Kidney (tissue), 13 donors: ENCODE measurements at regions not wholly inside any gene's neighbourhood (a gene's known extent, or its start where the extent isn't known, plus 50 kb on each side); places are given as distances from the start of the nearest gene placed in this dataset.

Source experiments
- DNase-seq, 5 donors: peaks; one replicate each; pipeline ENCODE4 v3.0.0-alpha.2; 2013 to 2020
- FAIRE-seq: peaks from 2 replicates; lab custom pipeline; 2012; peaks lifted over from hg19 to GRCh38; lab: Jason Lieb, UNC
- H3K27ac ChIP-seq, 2 donors: one replicate each; pipeline ENCODE4 v1.7.0; 2013; ENCODE audit warnings: low read depth in 2 of 2, low read length in 2 of 2, inconsistent platforms in 1 of 2
- H3K27me3 ChIP-seq: one replicate; pipeline ENCODE4 v1.7.1; 2013; ENCODE audit warnings: low read length, inconsistent platforms; ENCODE audit not compliant: control insufficient read depth, insufficient read depth
- H3K36me3 ChIP-seq, 3 donors: one replicate each; pipeline versions ENCODE4 v1.7.0 to v1.7.1; 2013; ENCODE audit warnings: low read length in 3 of 3, control low read depth in 1 of 3, inconsistent platforms in 1 of 3; ENCODE audit not compliant: insufficient read depth in 3 of 3, control insufficient read depth in 2 of 3
- H3K4me1 ChIP-seq, 3 donors: one replicate each; pipeline versions ENCODE4 v1.7.0 to v1.7.1; 2013; ENCODE audit warnings: low read length in 3 of 3, inconsistent platforms in 1 of 3, low read depth in 1 of 3; ENCODE audit not compliant: control insufficient read depth in 2 of 3, insufficient read depth in 2 of 3
- H3K4me3 ChIP-seq, 3 donors: one replicate each; pipeline versions ENCODE4 v1.7.0 to v1.8.1; 2013; ENCODE audit warnings: low read length in 3 of 3, control low read depth in 1 of 3, inconsistent platforms in 1 of 3
- H3K9ac ChIP-seq, 3 donors: one replicate each; pipeline versions ENCODE4 v1.7.0 to v1.7.1; 2013; ENCODE audit warnings: low read length in 3 of 3, control low read depth in 1 of 3, inconsistent platforms in 1 of 3
- H3K9me3 ChIP-seq, 3 donors: one replicate each; pipeline versions ENCODE4 v1.7.0 to v1.7.1; 2013; ENCODE audit warnings: low read length in 3 of 3, control low read depth in 1 of 3, inconsistent platforms in 1 of 3; ENCODE audit not compliant: control insufficient read depth in 2 of 3, insufficient read depth in 1 of 3
- CTCF ChIP-seq: IDR thresholded peaks from 3 replicates; pipeline ENCODE4 v1.5.1; 2012; ENCODE audit warnings: mild to moderate bottlenecking, moderate library complexity, borderline replicate concordance; ENCODE audit not compliant: insufficient read depth; ENCODE audit errors: extremely low read depth
- intact Hi-C: fragments of 100-400 bp; cut with DNase I; formaldehyde crosslinking; loops from one replicate; pipeline ENCODE4 v1.11.1; 2022
- donor health status: control.
- donor health status: control.
- donor health status: control.
- donor health status: control.
- donor health status: control.
- donor health status: DM: yes; HTN: yes; CAD: no.
- donor health status: Normal renal cell carcinoma (clear cell type).

GRCh38 chr20:11783102-11783850 lies 134.4 kb upstream of the BTBD3 start:
- TF ChIP-seq CTCF, result no peak
- DNase-seq (no peak), FAIRE-seq (no peak)
- Histone ChIP-seq H3K9ac (no peak overlapping the region), H3K36me3 (no peaks in the 10 kb centered on the region), H3K4me1 (no peaks in the 10 kb centered on the region), H3K27ac (no peak overlapping the region), H3K27me3 (no peaks in the 10 kb centered on the region), H3K9me3 (no peaks in the 10 kb centered on the region), H3K4me3 (no peak overlapping the region)
- intact Hi-C loops, result no loop called here

GRCh38 chr20:11785885-11786507 lies 131.7 kb upstream of the BTBD3 start:
- Histone ChIP-seq H3K27ac (no peak overlapping the region), H3K4me1 (no peaks in the 10 kb centered on the region), H3K36me3 (no peaks in the 10 kb centered on the region), H3K9me3 (no peaks in the 10 kb centered on the region), H3K27me3 (no peaks in the 10 kb centered on the region), H3K9ac (no peak overlapping the region), H3K4me3 (no peak overlapping the region)
- TF ChIP-seq CTCF, result no peak
- no peak for DNase-seq
- intact Hi-C loops, result no loop called here
- no peak for FAIRE-seq

- no peak for TF ChIP-seq CTCF
- DNase-seq (no peak), FAIRE-seq (no peak)
- intact Hi-C loops, result no loop called here
- no peak overlapping the region for H3K27ac ChIP-seq
- no peak overlapping the region for H3K9ac ChIP-seq
- H3K4me3 ChIP-seq, result no peak overlapping the region
- no peaks in the 10 kb centered on the region for H3K9me3 ChIP-seq
- no peaks in the 10 kb centered on the region for H3K36me3 ChIP-seq
- no peaks in the 10 kb centered on the region for H3K27me3 ChIP-seq
- no peaks in the 10 kb centered on the region for H3K4me1 ChIP-seq
These were observed 127.6 kb upstream of the BTBD3 start for GRCh38 chr20:11790046-11790445.
